ENCODE measurements at regions not wholly inside any gene's neighbourhood (a gene's known extent, or its start where the extent isn't known, plus 50 kb on each side); places are given as distances from the start of the nearest gene placed in this dataset.
A peak's percentile ranks its signal among the peaks of the same experiment; 100 is the strongest.

DNA sequence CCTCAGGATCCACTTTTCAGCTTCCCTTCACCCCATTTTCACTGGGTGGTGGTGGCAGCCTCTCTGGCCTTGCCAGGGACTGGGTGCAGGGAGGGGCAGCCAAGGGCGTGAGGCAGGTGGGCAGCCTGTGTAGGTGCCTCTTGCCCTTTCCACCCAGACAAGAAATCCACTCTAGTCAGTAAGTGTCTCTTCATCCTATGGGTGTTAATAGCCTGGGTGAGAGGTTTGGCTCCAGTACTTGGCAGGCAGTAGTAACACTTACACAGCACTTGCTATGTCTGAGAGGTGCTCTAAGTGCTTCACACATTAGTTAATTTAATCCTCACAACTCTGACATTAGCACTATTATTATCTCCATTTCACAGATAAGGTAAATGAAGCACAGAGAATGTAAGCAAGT, 171.9 kb downstream of the EMP1 start:
- no peak for DNase-seq (ENCODE audit: low spot score)
- Histone ChIP-seq H3K27me3 (no peaks in the 10 kb centered on the region), H3K27ac (no peak overlapping the region), H3K4me1 (no peaks in the 10 kb centered on the region), H3K36me3 (no peaks in the 10 kb centered on the region), H3K9me3 (no peaks in the 10 kb centered on the region), H3K4me3 (no peak overlapping the region)
- no peak for TF ChIP-seq CTCF (IDR thresholded peaks at IDR 0.05)

DNA sequence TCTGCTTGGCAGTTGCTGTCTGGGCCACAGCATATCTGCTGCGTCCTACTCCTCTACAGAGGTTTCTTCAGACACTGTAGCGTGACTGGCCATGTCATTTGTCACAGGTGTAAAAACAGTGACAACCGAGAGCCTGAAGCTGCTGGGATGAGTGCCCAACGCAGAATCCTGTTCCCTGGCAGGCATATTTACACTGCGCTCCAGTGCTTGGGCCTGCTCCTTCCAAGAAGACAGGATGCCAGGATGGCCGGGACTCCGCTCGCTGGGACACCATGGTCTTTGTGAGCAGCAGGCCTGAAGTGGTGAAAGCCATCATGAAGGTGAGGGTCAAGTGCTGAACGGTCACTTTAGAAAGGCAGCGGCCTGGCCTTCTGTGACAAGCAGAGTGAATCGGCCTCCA, 171.4 kb downstream of the EMP1 start:
- H3K4me3 ChIP-seq = no peak overlapping the region
- H3K27ac ChIP-seq = no peak overlapping the region
- no peak for TF ChIP-seq CTCF (IDR thresholded peaks at IDR 0.05)
- no peaks in the 10 kb centered on the region for H3K9me3 ChIP-seq
- no peaks in the 10 kb centered on the region for H3K36me3 ChIP-seq
- H3K27me3 ChIP-seq = no peaks in the 10 kb centered on the region
- H3K4me1 ChIP-seq = no peaks in the 10 kb centered on the region
- no peak for DNase-seq (ENCODE audit: low spot score)

- no peaks in the 10 kb centered on the region for H3K4me1 ChIP-seq
- H3K27me3 ChIP-seq = no peaks in the 10 kb centered on the region
- no peak for TF ChIP-seq CTCF (IDR thresholded peaks at IDR 0.05)
These were observed 169.3 kb downstream of the EMP1 start for GRCh38 chr12:13365748-13366366.

GRCh38 chr12:13362260-13362841, 165.8 kb downstream of the EMP1 start:
- no peaks in the 10 kb centered on the region for H3K27me3 ChIP-seq
- DNase-seq (ENCODE audit: low spot score) = no peak
- peak; percentile 60 to 85 for TF ChIP-seq CTCF (IDR thresholded peaks at IDR 0.05)

More at GRCh38 chr12:13365748-13366366, 169.3 kb downstream of the EMP1 start:
- Histone ChIP-seq H3K36me3 (no peaks in the 10 kb centered on the region), H3K9me3 (no peaks in the 10 kb centered on the region), H3K4me3 (no peak overlapping the region), H3K27ac (no peak overlapping the region)
- DNase-seq (ENCODE audit: low spot score) = no peak

DNA sequence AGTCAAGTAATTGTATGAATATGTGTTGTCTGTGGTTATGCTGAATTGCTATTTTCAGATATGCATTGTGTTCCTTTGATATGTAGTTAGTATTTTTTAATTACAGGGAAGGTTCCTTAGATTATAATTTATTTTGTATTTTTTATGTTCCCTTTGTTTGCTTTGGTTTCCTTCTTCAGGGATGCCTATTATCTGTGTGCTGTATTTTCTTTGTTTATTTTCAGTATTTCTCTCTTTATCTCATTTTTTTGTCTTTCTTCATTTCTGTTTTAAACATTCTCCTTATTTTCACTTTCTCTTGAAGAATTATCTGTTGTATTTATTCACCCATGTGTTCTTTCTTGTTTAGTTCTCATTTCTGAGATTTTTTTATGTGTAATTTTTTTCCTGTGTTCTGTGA, 163.1 kb downstream of the EMP1 start:
- no peak for DNase-seq (ENCODE audit: low spot score)
- no peak for TF ChIP-seq CTCF (IDR thresholded peaks at IDR 0.05)
- Histone ChIP-seq H3K9me3 (no peaks in the 10 kb centered on the region), H3K4me1 (no peaks in the 10 kb centered on the region), H3K27me3 (no peaks in the 10 kb centered on the region), H3K27ac (no peak overlapping the region), H3K36me3 (no peaks in the 10 kb centered on the region), H3K4me3 (no peak overlapping the region)

More at GRCh38 chr12:13362260-13362841, 165.8 kb downstream of the EMP1 start:
- H3K4me1 ChIP-seq = no peaks in the 10 kb centered on the region
- H3K4me3 ChIP-seq = no peak overlapping the region
- no peak overlapping the region for H3K27ac ChIP-seq
- no peaks in the 10 kb centered on the region for H3K36me3 ChIP-seq
- no peaks in the 10 kb centered on the region for H3K9me3 ChIP-seq

Data from right atrium auricular region (tissue), 2 donors.